GM21390 (cell line): ENCODE measurements at regions not wholly inside any gene's neighbourhood (a gene's known extent, or its start where the extent isn't known, plus 50 kb on each side); places are given as distances from the start of the nearest gene placed in this dataset.
"Not testable (repeated sequence)": the region's sequence is repeated elsewhere in the genome, so short reads cannot be mapped to it uniquely, and the experiment has no call there.

Source experiments
- ATAC-seq: cut with Tn5 transposase; IDR thresholded peaks from one replicate; pipeline ENCODE4 v1.9.1; 2021; ENCODE audit not compliant: unreplicated experiment

- no peak for ATAC-seq
These were observed 156.1 kb upstream of the SRD5A2 start for GRCh38 chr2:31736695-31737454.

GRCh38 chr2:31735716-31736115, 155.0 kb upstream of the SRD5A2 start:
- ATAC-seq: no peak

GRCh38 chr2:31729442-31730092, 148.8 kb upstream of the SRD5A2 start:
- ATAC-seq: no peak

- no peak for ATAC-seq
These were observed 148.3 kb upstream of the SRD5A2 start for GRCh38 chr2:31729065-31729439.

- ATAC-seq: no peak
These were observed 147.8 kb upstream of the SRD5A2 start for GRCh38 chr2:31728406-31729064.

- ATAC-seq: no peak
These were observed 145.7 kb upstream of the SRD5A2 start for GRCh38 chr2:31726457-31726856.

- no peak for ATAC-seq
These were observed 144.7 kb upstream of the SRD5A2 start for GRCh38 chr2:31725444-31725843.

- no peak for ATAC-seq
These were observed 131.0 kb upstream of the SRD5A2 start for GRCh38 chr2:31711737-31712136.

GRCh38 chr2:31710121-31710520, 129.4 kb upstream of the SRD5A2 start:
- ATAC-seq: no peak

- no peak for ATAC-seq
These were observed 127.3 kb upstream of the SRD5A2 start for GRCh38 chr2:31707992-31708391.

GRCh38 chr2:31704561-31705212, 123.9 kb upstream of the SRD5A2 start:
- no peak for ATAC-seq

GRCh38 chr2:31703253-31703652, 122.5 kb upstream of the SRD5A2 start:
- ATAC-seq: no peak

- no peak for ATAC-seq
These were observed 118.0 kb upstream of the SRD5A2 start for GRCh38 chr2:31698722-31699121.

- ATAC-seq: no peak
These were observed 115.3 kb upstream of the SRD5A2 start for GRCh38 chr2:31696068-31696467.

- no peak for ATAC-seq
These were observed 113.7 kb upstream of the SRD5A2 start for GRCh38 chr2:31694444-31694843.

- no peak for ATAC-seq
These were observed 113.1 kb upstream of the SRD5A2 start for GRCh38 chr2:31693882-31694281.

GRCh38 chr2:31688282-31688681, 107.5 kb upstream of the SRD5A2 start:
- ATAC-seq: no peak

- not testable (repeated sequence) for ATAC-seq
These were observed 102.8 kb upstream of the SRD5A2 start for GRCh38 chr2:31683506-31683905.

GRCh38 chr2:31675485-31675901, 94.8 kb upstream of the SRD5A2 start:
- ATAC-seq: no peak

GRCh38 chr2:31674446-31674845, 93.7 kb upstream of the SRD5A2 start:
- ATAC-seq: no peak

- ATAC-seq: no peak
These were observed 86.1 kb upstream of the SRD5A2 start for GRCh38 chr2:31666878-31667277.
